NCI-H1105 treated with DMSO at 0.1 percent for 48 hours (cell line): ENCODE measurements at regions not wholly inside any gene's neighbourhood (a gene's known extent, or its start where the extent isn't known, plus 50 kb on each side); places are given as distances from the start of the nearest gene placed in this dataset.
"Not testable (repeated sequence)": the region's sequence is repeated elsewhere in the genome, so short reads cannot be mapped to it uniquely, and the experiment has no call there.

Source experiments
- DNase-seq: peaks from one replicate; lab custom pipeline; 2025; lab: John Stamatoyannopoulos, UW

GRCh38 chr1:100597061-100597741 is 59.3 kb downstream of the GPR88 start:
- DNase-seq = no peak

- no peak for DNase-seq
These were observed 59.8 kb downstream of the GPR88 start for GRCh38 chr1:100597784-100598183.

- not testable (repeated sequence) for DNase-seq
These were observed 62.4 kb downstream of the GPR88 start for GRCh38 chr1:100600377-100600776.

- DNase-seq = not testable (repeated sequence)
These were observed 64.1 kb downstream of the GPR88 start for GRCh38 chr1:100602028-100602427.

- no peak for DNase-seq
These were observed 66.4 kb downstream of the GPR88 start for GRCh38 chr1:100604372-100604771.

- DNase-seq = no peak
These were observed 68.5 kb downstream of the GPR88 start for GRCh38 chr1:100606438-100606837.

- DNase-seq = no peak
These were observed 69.8 kb downstream of the GPR88 start for GRCh38 chr1:100607628-100608240.

- no peak for DNase-seq
These were observed 71.9 kb downstream of the GPR88 start for GRCh38 chr1:100609849-100610248.

GRCh38 chr1:100611086-100611485 is 73.1 kb downstream of the GPR88 start:
- DNase-seq = no peak

GRCh38 chr1:100612540-100612939 is 74.6 kb downstream of the GPR88 start:
- no peak for DNase-seq

- no peak for DNase-seq
These were observed 76.0 kb downstream of the GPR88 start for GRCh38 chr1:100613817-100614559.

- no peak for DNase-seq
These were observed 76.6 kb downstream of the GPR88 start for GRCh38 chr1:100614570-100614969.

GRCh38 chr1:100615686-100616085 is 77.7 kb downstream of the GPR88 start:
- no peak for DNase-seq

GRCh38 chr1:100616121-100616621 is 78.2 kb downstream of the GPR88 start:
- DNase-seq = no peak

- no peak for DNase-seq
These were observed 84.1 kb downstream of the GPR88 start for GRCh38 chr1:100622037-100622436.

- no peak for DNase-seq
These were observed 84.6 kb downstream of the GPR88 start for GRCh38 chr1:100622506-100622905.

GRCh38 chr1:100622966-100623762 is 85.2 kb downstream of the GPR88 start:
- no peak for DNase-seq

- DNase-seq = no peak
These were observed 87.1 kb downstream of the GPR88 start for GRCh38 chr1:100624886-100625610.

GRCh38 chr1:100626397-100626796 is 88.5 kb downstream of the GPR88 start:
- no peak for DNase-seq

- DNase-seq = no peak
These were observed 89.2 kb downstream of the GPR88 start for GRCh38 chr1:100627054-100627716.

- no peak for DNase-seq
These were observed 90.0 kb downstream of the GPR88 start for GRCh38 chr1:100627936-100628335.
